Left lung (tissue), 4 donors: ENCODE measurements at regions not wholly inside any gene's neighbourhood (a gene's known extent, or its start where the extent isn't known, plus 50 kb on each side); places are given as distances from the start of the nearest gene placed in this dataset.
"Not testable (repeated sequence)": the region's sequence is repeated elsewhere in the genome, so short reads cannot be mapped to it uniquely, and the experiment has no call there.

Experiments
- ATAC-seq: fragments of 200-7000 bp; cut with Tn5 transposase; one replicate; pipeline ENCODE4 v1.9.1; 2020; ENCODE audit warnings: moderate library complexity
- DNase-seq, 4 donors: peaks; one replicate each; pipeline ENCODE4 v3.0.0-alpha.2; 2013 to 2020
- H3K27ac ChIP-seq, 2 donors: fragments of 200-600 bp; sonication (generic) in 1 of 2; one replicate each; pipeline versions ENCODE4 v1.5.0 to v1.8.0; 2020 to 2021
- H3K27me3 ChIP-seq, 2 donors: fragments of 200-600 bp; sonication (generic) in 1 of 2; one replicate each; pipeline versions ENCODE4 v1.5.0 to v1.8.0; 2020 to 2021
- H3K36me3 ChIP-seq, 2 donors: fragments of 200-600 bp; sonication (generic) in 1 of 2; one replicate each; pipeline versions ENCODE4 v1.5.0 to v1.8.0; 2020 to 2021
- H3K4me1 ChIP-seq, 2 donors: fragments of 200-600 bp; one replicate each; pipeline ENCODE4 v1.8.0; 2021
- H3K4me3 ChIP-seq, 2 donors: fragments of 200-600 bp; sonication (generic) in 1 of 2; one replicate each; pipeline versions ENCODE4 v1.5.0 to v1.8.0; 2020 to 2021; ENCODE audit warnings: mild to moderate bottlenecking in 1 of 2
- H3K9me3 ChIP-seq, 2 donors: fragments of 200-600 bp; sonication (generic) in 1 of 2; one replicate each; pipeline versions ENCODE4 v1.5.0 to v1.8.0; 2020 to 2021
- intact Hi-C, 2 donors: fragments of 100-400 bp; cut with DNase I; formaldehyde crosslinking; loops; one replicate each; pipeline versions ENCODE4 v1.11.2 to v1.14.2; 2022
- TF ChIP-seq, protein P1 (sequence below), 2 donors: fragments of 200-600 bp; sonication (generic) in 1 of 2; IDR thresholded peaks; one replicate each; pipeline versions ENCODE4 v1.5.0 to v1.8.0; 2021; ENCODE audit warnings: antibody characterized with exemption in 2 of 2
- donor health status: DM: no; HTN: yes; CAD: no.
- donor health status: DM: no; HTN: no; CAD: no.

- H3K27me3 ChIP-seq, result no peaks in the 10 kb centered on the region
- no peaks in the 10 kb centered on the region for H3K36me3 ChIP-seq
- no peak overlapping the region for H3K4me3 ChIP-seq
- no peak overlapping the region for H3K27ac ChIP-seq
- TF ChIP-seq, protein P1, sequence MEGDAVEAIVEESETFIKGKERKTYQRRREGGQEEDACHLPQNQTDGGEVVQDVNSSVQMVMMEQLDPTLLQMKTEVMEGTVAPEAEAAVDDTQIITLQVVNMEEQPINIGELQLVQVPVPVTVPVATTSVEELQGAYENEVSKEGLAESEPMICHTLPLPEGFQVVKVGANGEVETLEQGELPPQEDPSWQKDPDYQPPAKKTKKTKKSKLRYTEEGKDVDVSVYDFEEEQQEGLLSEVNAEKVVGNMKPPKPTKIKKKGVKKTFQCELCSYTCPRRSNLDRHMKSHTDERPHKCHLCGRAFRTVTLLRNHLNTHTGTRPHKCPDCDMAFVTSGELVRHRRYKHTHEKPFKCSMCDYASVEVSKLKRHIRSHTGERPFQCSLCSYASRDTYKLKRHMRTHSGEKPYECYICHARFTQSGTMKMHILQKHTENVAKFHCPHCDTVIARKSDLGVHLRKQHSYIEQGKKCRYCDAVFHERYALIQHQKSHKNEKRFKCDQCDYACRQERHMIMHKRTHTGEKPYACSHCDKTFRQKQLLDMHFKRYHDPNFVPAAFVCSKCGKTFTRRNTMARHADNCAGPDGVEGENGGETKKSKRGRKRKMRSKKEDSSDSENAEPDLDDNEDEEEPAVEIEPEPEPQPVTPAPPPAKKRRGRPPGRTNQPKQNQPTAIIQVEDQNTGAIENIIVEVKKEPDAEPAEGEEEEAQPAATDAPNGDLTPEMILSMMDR (IDR thresholded peaks at IDR 0.05), result no peak
- intact Hi-C loops, result no loop called here
- DNase-seq (no peak), ATAC-seq (no peak)
- no peaks in the 10 kb centered on the region for H3K4me1 ChIP-seq
- no peaks in the 10 kb centered on the region for H3K9me3 ChIP-seq
Observed at GRCh38 chr5:86546044-86546443, 71.7 kb upstream of the COX7C start.

DNA sequence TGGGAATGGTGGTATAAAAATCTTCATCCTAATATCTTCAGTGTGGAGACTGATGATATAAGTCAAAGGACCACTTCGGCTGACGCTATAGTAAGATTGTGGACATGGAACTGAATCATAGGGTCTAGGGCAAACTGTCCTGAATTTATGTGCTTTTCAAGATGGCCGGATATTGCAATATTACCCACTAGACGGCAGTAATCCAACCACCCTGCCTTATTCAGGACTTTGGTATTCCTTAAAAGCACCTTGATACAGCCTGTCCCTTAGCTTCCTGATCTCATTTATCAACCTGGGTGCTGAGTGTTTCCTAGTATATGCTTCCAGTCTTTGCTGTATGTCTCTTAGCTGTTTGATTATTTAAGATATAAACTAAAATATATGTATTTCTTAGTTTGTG is 71.2 kb upstream of the COX7C start:
- Histone ChIP-seq H3K4me1 (no peaks in the 10 kb centered on the region), H3K36me3 (no peaks in the 10 kb centered on the region), H3K27ac (no peak overlapping the region), H3K9me3 (no peaks in the 10 kb centered on the region), H3K27me3 (no peaks in the 10 kb centered on the region), H3K4me3 (no peak overlapping the region)
- TF ChIP-seq, protein P1 (IDR thresholded peaks at IDR 0.05), result no peak
- intact Hi-C loops, result no loop called here
- ATAC-seq (no peak), DNase-seq (no peak)

GRCh38 chr5:86554638-86555037 is 63.1 kb upstream of the COX7C start:
- Histone ChIP-seq H3K4me1 (no peaks in the 10 kb centered on the region), H3K27me3 (no peaks in the 10 kb centered on the region), H3K9me3 (peaks cover 0 to 5% of the 10 kb centered on the region in 2 donors), H3K4me3 (no peak overlapping the region), H3K36me3 (no peaks in the 10 kb centered on the region), H3K27ac (no peak overlapping the region)
- TF ChIP-seq, protein P1 (IDR thresholded peaks at IDR 0.05), result no peak
- ATAC-seq (no peak), DNase-seq (no peak)
- intact Hi-C loops, result no loop called here

GRCh38 chr5:86557920-86558319 is 59.8 kb upstream of the COX7C start:
- TF ChIP-seq, protein P1 (IDR thresholded peaks at IDR 0.05), result no peak
- no peak for DNase-seq
- ATAC-seq, result no peak
- Histone ChIP-seq H3K4me3 (no peak overlapping the region), H3K27ac (no peak overlapping the region), H3K27me3 (no peaks in the 10 kb centered on the region), H3K9me3 (peaks cover 0 to 5% of the 10 kb centered on the region in 2 donors), H3K4me1 (no peaks in the 10 kb centered on the region), H3K36me3 (no peaks in the 10 kb centered on the region)
- intact Hi-C loops, result no loop called here

DNA sequence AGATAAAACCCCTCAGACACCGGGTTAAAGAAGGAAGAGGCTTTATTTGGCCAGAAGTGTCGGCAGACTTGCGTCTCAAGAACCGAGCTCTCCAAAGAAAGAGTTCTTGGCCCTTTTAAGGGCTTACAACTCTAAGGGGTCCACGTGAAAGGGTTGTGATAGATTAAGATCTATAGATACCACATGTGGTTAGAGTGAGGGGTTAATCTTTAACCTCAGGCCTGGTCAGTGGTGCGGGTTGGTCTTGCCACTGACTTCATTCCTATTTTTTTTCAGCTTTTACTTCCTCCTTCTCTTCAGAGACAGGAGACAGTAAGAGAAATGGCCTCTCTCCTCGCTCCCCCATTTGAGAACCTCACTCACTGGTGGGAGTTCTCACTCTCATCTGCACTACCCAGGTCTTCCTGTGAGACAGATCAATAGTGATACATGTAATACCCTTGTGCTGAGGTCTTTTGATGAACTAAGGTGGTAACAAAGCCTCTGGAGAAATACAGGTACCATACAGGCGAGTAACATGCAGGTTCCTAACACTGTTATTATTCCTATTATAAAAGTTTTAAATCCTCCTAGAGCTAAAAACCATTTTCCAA is 52.4 kb upstream of the COX7C start:
- Histone ChIP-seq H3K4me1 (no peaks in the 10 kb centered on the region), H3K4me3 (no peak overlapping the region), H3K36me3 (no peaks in the 10 kb centered on the region), H3K27ac (no peak overlapping the region), H3K27me3 (no peaks in the 10 kb centered on the region), H3K9me3 (no peaks in the 10 kb centered on the region)
- ATAC-seq, result no peak
- TF ChIP-seq, protein P1 (IDR thresholded peaks at IDR 0.05), result no peak
- intact Hi-C loops, result no loop called here
- DNase-seq, result no peak

DNA sequence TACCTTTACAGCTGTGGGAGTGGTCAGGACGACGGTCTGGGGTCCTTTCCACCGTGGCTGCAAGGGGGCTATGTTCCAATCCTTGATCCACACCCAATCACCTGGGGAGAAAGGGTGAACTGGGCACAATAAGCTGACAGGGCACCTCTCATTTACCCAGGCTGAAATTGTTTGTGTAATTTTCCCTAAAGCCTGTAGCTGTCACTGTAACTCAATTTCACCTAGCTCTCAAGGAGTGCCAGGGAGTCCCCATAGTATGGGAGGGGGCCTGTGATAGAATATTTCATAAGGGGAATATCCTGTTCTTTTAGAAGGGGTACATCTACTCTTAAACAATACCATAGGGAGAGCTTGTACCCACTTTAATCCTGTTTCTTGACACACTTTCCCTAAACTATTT is 51.7 kb upstream of the COX7C start:
- intact Hi-C loops, H3K4me3 ChIP-seq, DNase-seq, H3K9me3 ChIP-seq, ATAC-seq, H3K27me3 ChIP-seq, H3K27ac ChIP-seq, H3K4me1 ChIP-seq, H3K36me3 ChIP-seq: not testable (repeated sequence)
